ENCODE measurements at regions not wholly inside any gene's neighbourhood (a gene's known extent, or its start where the extent isn't known, plus 50 kb on each side); places are given as distances from the start of the nearest gene placed in this dataset.

GRCh38 chr6:132228894-132229293 is 172.4 kb downstream of the MOXD1 start:
- Histone ChIP-seq H2AFZ (ENCODE audit: low read length) (no peak overlapping the region), H3K27me3 (replicated peaks in 1 of 4; ENCODE audit: control insufficient read depth in 3 of 4, extremely low read depth in 1 of 4, insufficient read depth in 3 of 4, low read length in 3 of 4) (no peaks in the 10 kb centered on the region), H3K14ac (ENCODE audit: insufficient read length) (no peak overlapping the region), H3K23ac (ENCODE audit: insufficient read length) (no peak overlapping the region), H2AK5ac (ENCODE audit: low read depth, low read length) (no peak overlapping the region), H3K4me1 (replicated peaks in 1 of 4; ENCODE audit: control insufficient read depth in 3 of 4, insufficient read depth in 4 of 4, low read length in 3 of 4) (peaks cover 0 to 2% (median 0%) of the 10 kb centered on the region in 4 experiments; a peak in 1 of 7 replicates), H3K79me1 (ENCODE audit: low read depth, low read length) (no peaks in the 10 kb centered on the region), H3K9me3 (ENCODE audit: insufficient read depth in 2 of 2, low read depth in 1 of 2, low read length in 1 of 2) (no peaks in the 10 kb centered on the region; a peak in 1 of 4 replicates), H3K36me3 (ENCODE audit: control insufficient read depth in 2 of 4, insufficient read depth in 4 of 4, low read length in 3 of 4) (no peaks in the 10 kb centered on the region), H3K56ac (replicated peaks; ENCODE audit: insufficient read length, low read depth, low read length) (no peak overlapping the region), H4K91ac (replicated peaks; ENCODE audit: insufficient read length, low read length) (no peak overlapping the region), H3K4me3 (ENCODE audit: extremely low read depth in 1 of 4, insufficient read depth in 2 of 4, low read depth in 3 of 4, low read length in 4 of 4) (no peak overlapping the region), H3K27ac (ENCODE audit: low read depth, low read length) (no peak overlapping the region), H2BK12ac (ENCODE audit: low read depth, low read length) (no peak overlapping the region), H3K18ac (ENCODE audit: extremely low read depth, low read length) (no peak overlapping the region), H3K4me2 (ENCODE audit: insufficient read depth in 1 of 2, low read depth in 2 of 2, low read length in 2 of 2) (no peak overlapping the region), H2BK120ac (replicated peaks; ENCODE audit: low read depth, low read length) (no peak overlapping the region), H2BK15ac (ENCODE audit: low read length) (no peak overlapping the region), H4K5ac (ENCODE audit: insufficient read length, low read depth, low read length) (no peak overlapping the region), H2BK5ac (ENCODE audit: low read depth, low read length) (no peak overlapping the region), H2BK20ac (ENCODE audit: low read length) (no peak overlapping the region), H3K79me2 (ENCODE audit: control insufficient read depth in 1 of 2, insufficient read depth in 2 of 2, low read length in 2 of 2) (no peaks in the 10 kb centered on the region), H4K8ac (ENCODE audit: extremely low read depth, insufficient read depth, low read length) (no peak overlapping the region), H4K20me1 (replicated peaks in 1 of 2; ENCODE audit: control insufficient read depth in 1 of 2, insufficient read depth in 2 of 2, low read length in 2 of 2) (no peaks in the 10 kb centered on the region), H3K4ac (replicated peaks; ENCODE audit: insufficient read length, low read depth, low read length) (no peak overlapping the region), H3K9ac (replicated peaks in 1 of 4; ENCODE audit: extremely low read depth in 1 of 4, low read depth in 3 of 4, low read length in 3 of 4) (no peak overlapping the region), H3K23me2 (ENCODE audit: low read depth, low read length) (no peaks in the 10 kb centered on the region)
- ChIA-PET POLR2A (ENCODE audit: partially characterized antibody) (no interaction called here), CTCF (ENCODE audit: partially characterized antibody) (interaction anchor here (1.0 kb wide), 1 partner anchor 539 kb away, joined by 3 read pairs; no protein-coding TSS in a partner anchor)
- DNase-seq (ENCODE audit: low read depth in 1 of 2, low spot score in 2 of 2) (no peak), FAIRE-seq (no peak)
- WGBS, 2 experiments (ENCODE audit: extremely low coverage in 1 of 2, insufficient coverage in 1 of 2, insufficient read length in 1 of 2, insufficient replicate concordance in 2 of 2, low coverage in 1 of 2, low lambda C conversion rate in 2 of 2, missing lambda C conversion rate in 1 of 2): 81% methylated on average over 1 of the region's 1 CpG; no CpG with 5 or more reads in 1 of the 2 experiments
- TF ChIP-seq CREB1 (IDR thresholded peaks at IDR 0.05) (no peak), EZH2 (IDR thresholded peaks at IDR 0.05; ENCODE audit: low read depth, low read length, severe bottlenecking) (no peak), GTF2F1 (IDR thresholded peaks at IDR 0.05; ENCODE audit: borderline replicate concordance, low read depth, low read length) (no peak), KDM1A (IDR thresholded peaks at IDR 0.05; ENCODE audit: borderline replicate concordance, low read length) (no peak), CHD1 (IDR thresholded peaks at IDR 0.05; ENCODE audit: low read depth, low read length) (no peak), BRCA1 (IDR thresholded peaks at IDR 0.05; ENCODE audit: low read depth, low read length) (no peak), TBP (IDR thresholded peaks at IDR 0.05; ENCODE audit: low read depth, low read length) (no peak), SIN3A (conservative IDR thresholded peaks at IDR 0.05 in 1 of 2, IDR thresholded peaks at IDR 0.05 in 1 of 2; ENCODE audit: low read depth in 1 of 2, low read length in 2 of 2) (no peak), MAFK (IDR thresholded peaks at IDR 0.05; ENCODE audit: low read depth, low read length) (no peak), RXRA (IDR thresholded peaks at IDR 0.05; ENCODE audit: insufficient read depth, low read depth, low read length) (no peak), CTCF (IDR thresholded peaks at IDR 0.05; ENCODE audit: control extremely low read depth in 1 of 3, insufficient read depth in 1 of 3, low read depth in 1 of 3, low read length in 3 of 3) (no peak), CEBPB (IDR thresholded peaks at IDR 0.05; ENCODE audit: low read depth, low read length) (no peak), TEAD4 (IDR thresholded peaks at IDR 0.05; ENCODE audit: low read depth, low read length) (no peak)

All from H1 (cell line).